ENCODE measurements at regions not wholly inside any gene's neighbourhood (a gene's known extent, or its start where the extent isn't known, plus 50 kb on each side); places are given as distances from the start of the nearest gene placed in this dataset.

- TF ChIP-seq ZNF281 (CRISPR knock-in tag; IDR thresholded peaks at IDR 0.05) (no peak), MAX (CRISPR knock-in tag; IDR thresholded peaks at IDR 0.05) (no peak), CTCF (IDR thresholded peaks at IDR 0.05) (no peak), ATF6 (CRISPR knock-in tag; IDR thresholded peaks at IDR 0.05) (no peak), ZNF532 (CRISPR knock-in tag; IDR thresholded peaks at IDR 0.05; ENCODE audit: borderline replicate concordance) (no peak), NR2C2 (CRISPR knock-in tag; IDR thresholded peaks at IDR 0.05) (no peak), FOXP4 (CRISPR knock-in tag; IDR thresholded peaks at IDR 0.05) (no peak), TEAD1 (CRISPR knock-in tag; IDR thresholded peaks at IDR 0.05) (no peak), NFYB (CRISPR knock-in tag; conservative IDR thresholded peaks at IDR 0.05; ENCODE audit: low read depth) (no peak), HMGXB4 (CRISPR knock-in tag; IDR thresholded peaks at IDR 0.05) (no peak), ATF3 (CRISPR knock-in tag; conservative IDR thresholded peaks at IDR 0.05) (no peak), IRF2 (CRISPR knock-in tag; IDR thresholded peaks at IDR 0.05; ENCODE audit: borderline replicate concordance, low read depth) (no peak)
These were observed 1730.2 kb downstream of the OLFM4 start for GRCh38 chr13:54758795-54759194.
